HEK293T (cell line): ENCODE measurements at regions not wholly inside any gene's neighbourhood (a gene's known extent, or its start where the extent isn't known, plus 50 kb on each side); places are given as distances from the start of the nearest gene placed in this dataset.

Source experiments
- CTCF ChIA-PET: fragments of 350-600 bp; formaldehyde crosslinking; extraction: SDS; loops from one replicate; lab custom pipeline; 2021; ENCODE audit warnings: antibody characterized with exemption, inconsistent platforms; lab: Yijun Ruan, JAX
- POLR2A ChIA-PET: fragments of 350-600 bp; formaldehyde crosslinking; extraction: SDS; loops from one replicate; lab custom pipeline; 2020; ENCODE audit warnings: antibody characterized with exemption, inconsistent platforms; lab: Yijun Ruan, JAX
- DNase-seq: peaks from one replicate; pipeline ENCODE4 v3.0.0; 2012; ENCODE audit warnings: mixed read lengths; ENCODE audit errors: extremely low spot score
- ARNT ChIP-seq: fragments of 450-650 bp; IDR thresholded peaks from 2 replicates; pipeline ENCODE4 v1.6.1; 2017; ENCODE audit warnings: mild to moderate bottlenecking
- BHLHE40 ChIP-seq: fragments of 450-650 bp; IDR thresholded peaks from 2 replicates; pipeline ENCODE4 v1.6.1; 2016; ENCODE audit warnings: mild to moderate bottlenecking, moderate library complexity, borderline replicate concordance
- CTBP1 ChIP-seq: fragments of 450-650 bp; IDR thresholded peaks from 2 replicates; pipeline ENCODE4 v1.6.1; 2016; ENCODE audit warnings: borderline replicate concordance
- ELF4 ChIP-seq: fragments of 450-650 bp; IDR thresholded peaks from 2 replicates; pipeline ENCODE4 v1.6.1; 2017; ENCODE audit warnings: antibody characterized with exemption
- FOXA1 ChIP-seq: fragments of 450-650 bp; IDR thresholded peaks from 2 replicates; pipeline ENCODE4 v1.6.1; 2016; ENCODE audit warnings: mild to moderate bottlenecking
- FOXK2 ChIP-seq: fragments of 450-650 bp; IDR thresholded peaks from 2 replicates; pipeline ENCODE4 v1.6.1; 2016; ENCODE audit warnings: mild to moderate bottlenecking
- FOXM1 ChIP-seq: fragments of 450-650 bp; IDR thresholded peaks from 2 replicates; pipeline ENCODE4 v1.6.1; 2017; ENCODE audit warnings: mild to moderate bottlenecking, borderline replicate concordance
- HDGF ChIP-seq: fragments of 450-650 bp; IDR thresholded peaks from 2 replicates; pipeline ENCODE4 v1.6.1; 2017; ENCODE audit warnings: antibody characterized with exemption, borderline replicate concordance
- L3MBTL2 ChIP-seq: fragments of 450-650 bp; conservative IDR thresholded peaks from 2 replicates; pipeline ENCODE4 v1.6.1; 2016; ENCODE audit warnings: mild to moderate bottlenecking
- LEF1 ChIP-seq: fragments of 450-650 bp; IDR thresholded peaks from 2 replicates; pipeline ENCODE4 v1.6.1; 2017; ENCODE audit warnings: mild to moderate bottlenecking, borderline replicate concordance
- NFRKB ChIP-seq: fragments of 450-650 bp; IDR thresholded peaks from 2 replicates; pipeline ENCODE4 v1.6.1; 2016; ENCODE audit warnings: mild to moderate bottlenecking, moderate library complexity
- PKNOX1 ChIP-seq: fragments of 450-650 bp; IDR thresholded peaks from 2 replicates; pipeline ENCODE4 v1.6.1; 2016
- SP1 ChIP-seq: fragments of 450-650 bp; IDR thresholded peaks from 2 replicates; pipeline ENCODE4 v1.6.1; 2017
- SUZ12 ChIP-seq: fragments of 450-650 bp; IDR thresholded peaks from 2 replicates; pipeline ENCODE4 v1.6.1; 2016; ENCODE audit warnings: mild to moderate bottlenecking
- TARDBP ChIP-seq: fragments of 450-650 bp; IDR thresholded peaks from 2 replicates; pipeline ENCODE4 v1.6.1; 2016
- ZNF384 ChIP-seq: fragments of 450-650 bp; IDR thresholded peaks from 2 replicates; pipeline ENCODE4 v1.6.1; 2016

GRCh38 chr9:95756986-95757385 is 118.5 kb upstream of the ERCC6L2 start:
- ChIA-PET POLR2A (interaction anchor here (1.2 kb wide), 1 partner anchor 13 kb away, joined by 3 read pairs; no protein-coding TSS in a partner anchor), CTCF (interaction anchor here (1.2 kb wide), 1 partner anchor 19 kb away, joined by 3 read pairs; no protein-coding TSS in a partner anchor)
- TF ChIP-seq TARDBP (no peak), FOXA1 (no peak), FOXM1 (no peak), LEF1 (no peak), BHLHE40 (no peak), ARNT (no peak), CTBP1 (no peak), HDGF (no peak), ZNF384 (no peak), L3MBTL2 (no peak), SP1 (no peak), PKNOX1 (no peak), SUZ12 (no peak), NFRKB (no peak), ELF4 (no peak), FOXK2 (no peak)
- no peak for DNase-seq

GRCh38 chr9:95756101-95756500 is 119.4 kb upstream of the ERCC6L2 start:
- ChIA-PET CTCF (no interaction called here), POLR2A (interaction anchor here (1.2 kb wide), 1 partner anchor 14 kb away, joined by 3 read pairs; no protein-coding TSS in a partner anchor)

GRCh38 chr9:95755421-95755730 is 120.1 kb upstream of the ERCC6L2 start:
- ChIA-PET CTCF (no interaction called here), POLR2A (no interaction called here)
- DNase-seq: no peak
- no peak for TF ChIP-seq ZNF384
- no peak for TF ChIP-seq ELF4
- TF ChIP-seq NFRKB: no peak
- no peak for TF ChIP-seq HDGF
- no peak for TF ChIP-seq SP1
- no peak for TF ChIP-seq L3MBTL2
- TF ChIP-seq TARDBP: no peak
- TF ChIP-seq SUZ12: no peak
- TF ChIP-seq FOXK2: no peak
- TF ChIP-seq CTBP1: no peak
- TF ChIP-seq ARNT: no peak

More at GRCh38 chr9:95756101-95756500, 119.4 kb upstream of the ERCC6L2 start:
- no peak for DNase-seq
- TF ChIP-seq BHLHE40 (no peak), NFRKB (no peak), ARNT (no peak), TARDBP (no peak), HDGF (no peak), FOXM1 (no peak), FOXK2 (no peak), PKNOX1 (no peak), ELF4 (no peak), FOXA1 (no peak)

- no peak for DNase-seq
- ChIA-PET CTCF (interaction anchor here (0.8 kb wide), 1 partner anchor 19 kb away, joined by 3 read pairs; no protein-coding TSS in a partner anchor), POLR2A (interaction anchor here (0.9 to 1.4 kb wide), 2 partner anchors 14 to 120 kb away, joined by 4 to 6 read pairs; partner anchors contain the start of gene ERCC6L2)
- TF ChIP-seq NFRKB (no peak), CTBP1 (no peak), PKNOX1 (no peak), ZNF384 (no peak), L3MBTL2 (no peak), SUZ12 (no peak), ARNT (no peak), SP1 (no peak), FOXK2 (no peak)
These were observed 120.7 kb upstream of the ERCC6L2 start for GRCh38 chr9:95754533-95755420.

GRCh38 chr9:95753762-95754465 is 121.6 kb upstream of the ERCC6L2 start:
- TF ChIP-seq HDGF: no peak
- no peak for TF ChIP-seq FOXA1
- TF ChIP-seq PKNOX1: no peak
- no peak for TF ChIP-seq TARDBP
- TF ChIP-seq ARNT: no peak
- TF ChIP-seq BHLHE40: no peak
- no peak for TF ChIP-seq SP1
- no peak for TF ChIP-seq FOXK2
- TF ChIP-seq L3MBTL2: no peak
- no peak for TF ChIP-seq SUZ12
- TF ChIP-seq NFRKB: no peak
- TF ChIP-seq CTBP1: no peak
- TF ChIP-seq FOXM1: no peak
- CTCF ChIA-PET: interaction anchor here (0.8 kb wide), 1 partner anchor 18 kb away, joined by 3 read pairs; no protein-coding TSS in a partner anchor
- no peak for DNase-seq
- POLR2A ChIA-PET: interaction anchor here (0.9 to 1.4 kb wide), 3 partner anchors 8 to 121 kb away, joined by 3 to 6 read pairs (median 4); partner anchors contain the start of gene ERCC6L2
